ENCODE measurements at regions not wholly inside any gene's neighbourhood (a gene's known extent, or its start where the extent isn't known, plus 50 kb on each side); places are given as distances from the start of the nearest gene placed in this dataset.
A peak's percentile ranks its signal among the peaks of the same experiment; 100 is the strongest.

GRCh38 chr6:61217714-61218113 lies 1068.3 kb downstream of the KHDRBS2 start:
- TF ChIP-seq CTCF (IDR thresholded peaks at IDR 0.05) (no peak), POLR2AphosphoS5 (IDR thresholded peaks at IDR 0.05) (no peak), POLR2A (IDR thresholded peaks at IDR 0.05) (no peak), EP300 (IDR thresholded peaks at IDR 0.05) (no peak)
- Histone ChIP-seq H3K9me3 (peaks cover 0 to 4% (median 0%) of the 10 kb centered on the region in 4 donors), H3K36me3 (no peaks in the 10 kb centered on the region), H3K27me3 (no peaks in the 10 kb centered on the region), H3K4me3 (no peak overlapping the region), H3K4me1 (no peaks in the 10 kb centered on the region), H3K27ac (no peak overlapping the region)
- DNase-seq: no peak
- WGBS, 2 donors: 69 to 73% methylated on average over 2 of the region's 2 CpGs
- ATAC-seq (ENCODE audit: low FRiP score in 2 of 2): no peak

GRCh38 chr6:61210549-61210948 lies 1075.5 kb downstream of the KHDRBS2 start:
- ATAC-seq (ENCODE audit: low FRiP score in 2 of 2): no peak
- Histone ChIP-seq H3K27ac (no peak overlapping the region), H3K27me3 (no peaks in the 10 kb centered on the region), H3K4me3 (no peak overlapping the region), H3K36me3 (no peaks in the 10 kb centered on the region), H3K9me3 (peaks cover 0 to 4% (median 0%) of the 10 kb centered on the region in 4 donors), H3K4me1 (no peaks in the 10 kb centered on the region)
- DNase-seq: no peak
- 45% methylated on average over 1 of the region's 1 CpG for WGBS, 2 donors
- TF ChIP-seq POLR2AphosphoS5 (IDR thresholded peaks at IDR 0.05): no peak
- TF ChIP-seq EP300 (IDR thresholded peaks at IDR 0.05): no peak
- TF ChIP-seq POLR2A (IDR thresholded peaks at IDR 0.05): no peak

- 75 to 92% methylated on average over 1 of the region's 1 CpG for WGBS, 2 donors
- H3K36me3 ChIP-seq: no peaks in the 10 kb centered on the region
These were observed 1082.0 kb downstream of the KHDRBS2 start for GRCh38 chr6:61203966-61204496.

GRCh38 chr6:61200444-61200843 lies 1085.6 kb downstream of the KHDRBS2 start:
- Histone ChIP-seq H3K27ac (no peak overlapping the region), H3K36me3 (no peaks in the 10 kb centered on the region), H3K9me3 (peaks cover 0 to 39% (median 0%) of the 10 kb centered on the region in 4 donors), H3K4me3 (no peak overlapping the region), H3K27me3 (no peaks in the 10 kb centered on the region), H3K4me1 (no peaks in the 10 kb centered on the region)
- ATAC-seq (ENCODE audit: low FRiP score in 2 of 2) (no peak), DNase-seq (no peak)
- TF ChIP-seq CTCF (IDR thresholded peaks at IDR 0.05) (no peak), POLR2A (IDR thresholded peaks at IDR 0.05) (no peak), EP300 (IDR thresholded peaks at IDR 0.05) (no peak), POLR2AphosphoS5 (IDR thresholded peaks at IDR 0.05) (no peak)
- 75 to 82% methylated on average over 3 to 4 of the region's 4 CpGs for WGBS, 2 donors

More at GRCh38 chr6:61203966-61204496, 1082.0 kb downstream of the KHDRBS2 start:
- Histone ChIP-seq H3K4me3 (no peak overlapping the region), H3K4me1 (no peaks in the 10 kb centered on the region), H3K27me3 (no peaks in the 10 kb centered on the region), H3K9me3 (peaks cover 0 to 34% (median 0%) of the 10 kb centered on the region in 4 donors), H3K27ac (no peak overlapping the region)
- peak in 1 of 2 donors; percentile 57 for ATAC-seq (ENCODE audit: low FRiP score in 2 of 2)
- peak in 1 of 2 donors; percentile 11 for DNase-seq
- no peak for TF ChIP-seq POLR2A (IDR thresholded peaks at IDR 0.05)
- TF ChIP-seq POLR2AphosphoS5 (IDR thresholded peaks at IDR 0.05): no peak

- H3K27me3 ChIP-seq: no peaks in the 10 kb centered on the region
- no peak overlapping the region for H3K4me3 ChIP-seq
- peaks cover 0 to 6% (median 0%) of the 10 kb centered on the region in 4 donors for H3K9me3 ChIP-seq
- WGBS, 2 donors: 78 to 100% methylated on average over 2 to 3 of the region's 3 CpGs
- no peak overlapping the region for H3K27ac ChIP-seq
- no peaks in the 10 kb centered on the region for H3K4me1 ChIP-seq
- DNase-seq (peak in 1 of 2 donors; percentile 25), ATAC-seq (ENCODE audit: low FRiP score in 2 of 2) (no peak)
- no peaks in the 10 kb centered on the region for H3K36me3 ChIP-seq
- TF ChIP-seq POLR2AphosphoS5 (IDR thresholded peaks at IDR 0.05): no peak
- TF ChIP-seq CTCF (IDR thresholded peaks at IDR 0.05): no peak
- no peak for TF ChIP-seq EP300 (IDR thresholded peaks at IDR 0.05)
- TF ChIP-seq POLR2A (IDR thresholded peaks at IDR 0.05): no peak
These were observed 1092.3 kb downstream of the KHDRBS2 start for GRCh38 chr6:61193771-61194170.

GRCh38 chr6:61192610-61193009 lies 1093.4 kb downstream of the KHDRBS2 start:
- no peak for TF ChIP-seq EP300 (IDR thresholded peaks at IDR 0.05)
- no peak for TF ChIP-seq POLR2AphosphoS5 (IDR thresholded peaks at IDR 0.05)
- TF ChIP-seq CTCF (IDR thresholded peaks at IDR 0.05): no peak
- no peak for TF ChIP-seq POLR2A (IDR thresholded peaks at IDR 0.05)
- Histone ChIP-seq H3K4me1 (no peaks in the 10 kb centered on the region), H3K9me3 (peaks cover 0 to under 1% (median 0%) of the 10 kb centered on the region in 4 donors), H3K27me3 (no peaks in the 10 kb centered on the region), H3K36me3 (no peaks in the 10 kb centered on the region), H3K4me3 (no peak overlapping the region), H3K27ac (no peak overlapping the region)
- DNase-seq (peak in 1 of 2 donors; percentile 43), ATAC-seq (ENCODE audit: low FRiP score in 2 of 2) (peak in 1 of 2 donors; percentile 49)
- WGBS, 2 donors: 0 to 32% methylated on average over 1 to 2 of the region's 2 CpGs
